ENCODE measurements at regions not wholly inside any gene's neighbourhood (a gene's known extent, or its start where the extent isn't known, plus 50 kb on each side); places are given as distances from the start of the nearest gene placed in this dataset.

DNA sequence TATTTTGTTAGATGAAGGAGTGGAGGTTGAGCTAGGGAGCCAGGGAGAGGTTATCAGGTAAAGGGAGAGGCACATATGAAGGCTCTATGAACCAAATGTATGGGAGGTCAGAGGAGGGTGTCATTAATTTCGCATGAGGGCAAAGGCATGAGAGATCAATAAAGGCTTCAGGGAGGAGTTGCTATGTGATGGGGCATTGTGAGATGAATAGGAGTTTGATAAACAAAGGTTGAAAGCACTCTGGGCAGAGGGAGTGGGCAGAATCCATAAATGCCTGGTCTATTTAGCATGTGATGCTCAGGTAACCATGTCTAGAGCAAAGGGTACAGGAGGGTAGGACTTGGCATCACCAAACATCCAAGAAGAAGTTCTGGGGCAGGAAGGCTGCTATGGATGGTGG, 273.4 kb downstream of the HAUS1 start:
- no peak overlapping the region for H2AFZ ChIP-seq (ENCODE audit: low read depth, low read length)
- peaks cover 7% of the 10 kb centered on the region for H3K79me2 ChIP-seq (replicated peaks; ENCODE audit: insufficient read depth, low read length)
- H3K27ac ChIP-seq (ENCODE audit: low read length), result no peak overlapping the region
- H3K27me3 ChIP-seq (ENCODE audit: insufficient read depth, low read depth, low read length), result no peaks in the 10 kb centered on the region
- TF ChIP-seq EP300 (conservative IDR thresholded peaks at IDR 0.05; ENCODE audit: poor library complexity, severe bottlenecking), result no peak
- TF ChIP-seq EZH2 (IDR thresholded peaks at IDR 0.05; ENCODE audit: borderline replicate concordance, insufficient read depth, low read length, poor library complexity, severe bottlenecking), result no peak
- TF ChIP-seq TAF1 (IDR thresholded peaks at IDR 0.05; ENCODE audit: low read depth), result no peak
- no peak for TF ChIP-seq RAD21 (conservative IDR thresholded peaks at IDR 0.05)
- no peak for TF ChIP-seq SMC3 (conservative IDR thresholded peaks at IDR 0.05; ENCODE audit: poor library complexity)
- TF ChIP-seq, protein P1, sequence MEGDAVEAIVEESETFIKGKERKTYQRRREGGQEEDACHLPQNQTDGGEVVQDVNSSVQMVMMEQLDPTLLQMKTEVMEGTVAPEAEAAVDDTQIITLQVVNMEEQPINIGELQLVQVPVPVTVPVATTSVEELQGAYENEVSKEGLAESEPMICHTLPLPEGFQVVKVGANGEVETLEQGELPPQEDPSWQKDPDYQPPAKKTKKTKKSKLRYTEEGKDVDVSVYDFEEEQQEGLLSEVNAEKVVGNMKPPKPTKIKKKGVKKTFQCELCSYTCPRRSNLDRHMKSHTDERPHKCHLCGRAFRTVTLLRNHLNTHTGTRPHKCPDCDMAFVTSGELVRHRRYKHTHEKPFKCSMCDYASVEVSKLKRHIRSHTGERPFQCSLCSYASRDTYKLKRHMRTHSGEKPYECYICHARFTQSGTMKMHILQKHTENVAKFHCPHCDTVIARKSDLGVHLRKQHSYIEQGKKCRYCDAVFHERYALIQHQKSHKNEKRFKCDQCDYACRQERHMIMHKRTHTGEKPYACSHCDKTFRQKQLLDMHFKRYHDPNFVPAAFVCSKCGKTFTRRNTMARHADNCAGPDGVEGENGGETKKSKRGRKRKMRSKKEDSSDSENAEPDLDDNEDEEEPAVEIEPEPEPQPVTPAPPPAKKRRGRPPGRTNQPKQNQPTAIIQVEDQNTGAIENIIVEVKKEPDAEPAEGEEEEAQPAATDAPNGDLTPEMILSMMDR (IDR thresholded peaks at IDR 0.05; ENCODE audit: poor library complexity, severe bottlenecking), result no peak
- no peak for TF ChIP-seq REST (IDR thresholded peaks at IDR 0.05; ENCODE audit: borderline replicate concordance)
- no peak for TF ChIP-seq MXI1 (conservative IDR thresholded peaks at IDR 0.05; ENCODE audit: poor library complexity, severe bottlenecking)
- no peak for TF ChIP-seq POLR2AphosphoS5 (IDR thresholded peaks at IDR 0.05)
- no peak overlapping the region for H3K9ac ChIP-seq (ENCODE audit: low read length)
- no peak overlapping the region for H3K4me3 ChIP-seq (ENCODE audit: low read length)
- no peaks in the 10 kb centered on the region for H3K9me2 ChIP-seq (ENCODE audit: insufficient read depth, low read length)
- no peaks in the 10 kb centered on the region for H3K9me3 ChIP-seq (ENCODE audit: low read length)
- H3F3A ChIP-seq (ENCODE audit: insufficient read depth, low read length, poor library complexity, severe bottlenecking), result no peaks in the 10 kb centered on the region
- no peaks in the 10 kb centered on the region for H4K20me1 ChIP-seq (ENCODE audit: insufficient read depth)
- H3K36me3 ChIP-seq (ENCODE audit: insufficient read depth, low read length), result no peaks in the 10 kb centered on the region
- no peak overlapping the region for H3K4me2 ChIP-seq (ENCODE audit: low read length)

GRCh38 chr18:46378126-46378863, 274.1 kb downstream of the HAUS1 start:
- no peak overlapping the region for H3K27ac ChIP-seq (ENCODE audit: low read length)
- TF ChIP-seq POLR2AphosphoS5 (IDR thresholded peaks at IDR 0.05), result no peak
- no peak for TF ChIP-seq EZH2 (IDR thresholded peaks at IDR 0.05; ENCODE audit: borderline replicate concordance, insufficient read depth, low read length, poor library complexity, severe bottlenecking)
- no peak for TF ChIP-seq MXI1 (conservative IDR thresholded peaks at IDR 0.05; ENCODE audit: poor library complexity, severe bottlenecking)
- TF ChIP-seq EP300 (conservative IDR thresholded peaks at IDR 0.05; ENCODE audit: poor library complexity, severe bottlenecking), result no peak
- TF ChIP-seq TAF1 (IDR thresholded peaks at IDR 0.05; ENCODE audit: low read depth), result no peak
- TF ChIP-seq, protein P1 (IDR thresholded peaks at IDR 0.05; ENCODE audit: poor library complexity, severe bottlenecking), result no peak
- TF ChIP-seq REST (IDR thresholded peaks at IDR 0.05; ENCODE audit: borderline replicate concordance), result no peak
- no peak for TF ChIP-seq SMC3 (conservative IDR thresholded peaks at IDR 0.05; ENCODE audit: poor library complexity)
- no peak for TF ChIP-seq RAD21 (conservative IDR thresholded peaks at IDR 0.05)
- H3K4me3 ChIP-seq (ENCODE audit: low read length), result no peak overlapping the region
- no peak overlapping the region for H3K4me2 ChIP-seq (ENCODE audit: low read length)
- no peaks in the 10 kb centered on the region for H3F3A ChIP-seq (ENCODE audit: insufficient read depth, low read length, poor library complexity, severe bottlenecking)
- H3K9me3 ChIP-seq (ENCODE audit: low read length), result no peaks in the 10 kb centered on the region
- no peaks in the 10 kb centered on the region for H3K27me3 ChIP-seq (ENCODE audit: insufficient read depth, low read depth, low read length)
- no peaks in the 10 kb centered on the region for H3K36me3 ChIP-seq (ENCODE audit: insufficient read depth, low read length)
- H4K20me1 ChIP-seq (ENCODE audit: insufficient read depth), result no peaks in the 10 kb centered on the region
- H2AFZ ChIP-seq (ENCODE audit: low read depth, low read length), result no peak overlapping the region
- H3K79me2 ChIP-seq (replicated peaks; ENCODE audit: insufficient read depth, low read length), result peaks cover 7% of the 10 kb centered on the region
- no peaks in the 10 kb centered on the region for H3K9me2 ChIP-seq (ENCODE audit: insufficient read depth, low read length)
- no peak overlapping the region for H3K9ac ChIP-seq (ENCODE audit: low read length)

Measured in neural cell (in vitro differentiated cells).